ENCODE measurements at regions not wholly inside any gene's neighbourhood (a gene's known extent, or its start where the extent isn't known, plus 50 kb on each side); places are given as distances from the start of the nearest gene placed in this dataset.

DNA sequence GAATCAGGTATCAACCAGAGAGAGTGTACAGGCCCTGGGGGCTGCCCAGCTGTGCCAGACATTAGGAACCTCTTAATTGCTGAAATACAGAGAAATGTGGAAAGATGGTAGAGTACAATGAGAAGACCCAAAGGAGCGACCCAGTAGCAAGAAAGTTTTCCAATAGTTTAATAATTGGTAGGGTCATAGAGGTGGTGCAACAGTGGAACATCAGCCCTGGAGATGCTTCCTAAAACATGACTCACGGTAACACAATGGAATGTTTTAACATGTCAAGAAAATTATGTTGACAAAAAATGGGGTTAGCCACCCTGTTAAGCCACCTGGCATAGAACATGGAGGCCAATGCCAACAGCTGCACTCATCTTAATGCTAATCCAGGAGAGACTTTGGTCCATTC, 284.1 kb downstream of the ELAVL2 start:
- no peak overlapping the region for H3K4me3 ChIP-seq (ENCODE audit: low read length)
- H3K27me3 ChIP-seq (ENCODE audit: control insufficient read depth, insufficient read depth, low read length) = no peaks in the 10 kb centered on the region
- no peak overlapping the region for H3K9ac ChIP-seq (ENCODE audit: low read depth, low read length)
- peaks cover 6% of the 10 kb centered on the region for H3K4me1 ChIP-seq (ENCODE audit: control insufficient read depth, insufficient read depth, low read length)
- no peak overlapping the region for H3K4me2 ChIP-seq (ENCODE audit: low read length)
- no peaks in the 10 kb centered on the region for H3K9me3 ChIP-seq (replicated peaks; ENCODE audit: low read length)
- H3K36me3 ChIP-seq (ENCODE audit: insufficient read depth, low read length) = no peaks in the 10 kb centered on the region

DNA sequence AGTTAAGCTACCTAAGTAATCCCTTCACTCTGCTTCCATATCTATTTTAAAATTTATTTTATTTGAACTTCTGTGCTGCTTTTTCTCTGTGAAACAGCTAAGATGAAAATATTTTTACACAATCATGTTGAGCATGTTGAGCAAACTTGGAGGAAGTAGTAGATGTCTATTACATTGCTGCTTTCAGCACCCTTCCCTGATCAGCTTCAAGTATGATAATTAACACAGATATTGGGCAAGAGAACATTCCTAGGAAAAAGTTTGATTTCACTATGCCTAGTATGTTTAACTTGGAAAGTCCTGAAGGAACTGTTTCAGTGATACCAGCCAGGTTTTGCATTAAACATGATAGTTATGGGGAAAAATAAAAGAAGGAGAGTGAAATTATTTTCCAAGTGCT, 283.6 kb downstream of the ELAVL2 start:
- Histone ChIP-seq H3K27me3 (ENCODE audit: control insufficient read depth, insufficient read depth, low read length) (no peaks in the 10 kb centered on the region), H3K9me3 (replicated peaks; ENCODE audit: low read length) (no peaks in the 10 kb centered on the region), H3K4me3 (ENCODE audit: low read length) (no peak overlapping the region), H3K4me2 (ENCODE audit: low read length) (no peak overlapping the region), H3K9ac (ENCODE audit: low read depth, low read length) (no peak overlapping the region), H3K36me3 (ENCODE audit: insufficient read depth, low read length) (no peaks in the 10 kb centered on the region), H3K4me1 (ENCODE audit: control insufficient read depth, insufficient read depth, low read length) (peaks cover 6% of the 10 kb centered on the region)

DNA sequence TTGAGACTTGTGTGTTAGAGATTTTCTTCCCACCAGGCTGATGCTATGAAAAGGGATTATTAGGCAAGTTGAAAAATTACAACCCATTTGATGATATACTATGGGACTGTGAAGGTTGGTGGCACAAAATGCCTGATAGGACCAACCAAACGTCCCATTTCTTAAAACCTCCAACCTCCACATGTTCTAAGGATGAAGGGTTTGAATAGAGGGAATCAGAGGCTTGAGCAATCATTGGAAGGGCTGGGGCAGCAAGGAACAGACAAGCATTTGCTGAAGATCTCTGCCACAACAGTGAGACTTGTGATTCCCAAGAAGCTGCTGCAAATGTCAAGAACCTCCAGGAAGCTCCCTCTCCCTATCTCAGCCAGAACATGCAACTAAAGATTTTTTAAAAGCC, 283.1 kb downstream of the ELAVL2 start:
- Histone ChIP-seq H3K9me3 (replicated peaks; ENCODE audit: low read length) (no peaks in the 10 kb centered on the region), H3K9ac (ENCODE audit: low read depth, low read length) (no peak overlapping the region), H3K27me3 (ENCODE audit: control insufficient read depth, insufficient read depth, low read length) (no peaks in the 10 kb centered on the region), H3K4me1 (ENCODE audit: control insufficient read depth, insufficient read depth, low read length) (peaks cover 3% of the 10 kb centered on the region), H3K4me3 (ENCODE audit: low read length) (no peak overlapping the region), H3K4me2 (ENCODE audit: low read length) (no peak overlapping the region), H3K36me3 (ENCODE audit: insufficient read depth, low read length) (no peaks in the 10 kb centered on the region)

DNA sequence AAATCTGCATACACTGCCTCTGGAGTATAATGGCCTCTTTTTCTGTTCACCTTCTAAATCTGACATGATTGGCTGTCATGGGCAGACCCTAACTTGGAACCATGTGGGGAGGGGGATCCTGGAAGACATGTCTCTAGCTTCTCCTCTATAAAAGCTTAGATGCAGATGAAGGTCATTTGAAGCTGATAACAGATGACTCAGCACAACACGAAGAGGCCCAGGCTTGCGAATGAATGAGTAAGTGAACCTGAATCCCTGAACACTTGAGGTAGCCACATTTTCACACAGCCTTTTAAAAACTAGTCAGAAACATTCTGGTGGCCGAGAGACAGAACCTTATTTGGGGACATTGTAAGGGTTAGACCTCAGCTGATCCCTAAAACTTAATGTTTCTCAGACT, 282.6 kb downstream of the ELAVL2 start:
- Histone ChIP-seq H3K4me2 (ENCODE audit: low read length) (no peak overlapping the region), H3K9me3 (replicated peaks; ENCODE audit: low read length) (no peaks in the 10 kb centered on the region), H3K27me3 (ENCODE audit: control insufficient read depth, insufficient read depth, low read length) (no peaks in the 10 kb centered on the region), H3K4me1 (ENCODE audit: control insufficient read depth, insufficient read depth, low read length) (no peaks in the 10 kb centered on the region), H3K9ac (ENCODE audit: low read depth, low read length) (no peak overlapping the region), H3K36me3 (ENCODE audit: insufficient read depth, low read length) (no peaks in the 10 kb centered on the region), H3K4me3 (ENCODE audit: low read length) (no peak overlapping the region)

DNA sequence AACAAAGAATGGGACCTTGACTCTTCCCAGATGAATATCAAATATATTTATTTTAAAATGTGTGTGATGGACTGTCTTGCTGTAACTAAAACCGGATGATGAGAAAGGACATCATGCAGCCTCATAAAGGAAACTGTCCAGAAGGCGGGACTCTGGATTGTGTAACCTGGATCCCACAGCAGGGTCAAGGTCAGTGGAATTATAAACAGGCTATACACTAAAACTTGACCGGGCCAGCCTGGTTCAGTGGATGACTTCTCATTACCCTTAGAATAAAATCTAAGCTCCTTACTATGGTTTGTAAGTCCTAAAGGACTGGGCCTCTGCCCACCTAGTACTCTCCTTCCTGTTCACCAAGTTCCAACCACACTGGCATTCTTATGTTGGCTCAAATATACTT, 280.3 kb downstream of the ELAVL2 start:
- H3K9me3 ChIP-seq (replicated peaks; ENCODE audit: low read length) = no peaks in the 10 kb centered on the region
- H3K4me2 ChIP-seq (ENCODE audit: low read length) = no peak overlapping the region
- no peaks in the 10 kb centered on the region for H3K36me3 ChIP-seq (ENCODE audit: insufficient read depth, low read length)

DNA sequence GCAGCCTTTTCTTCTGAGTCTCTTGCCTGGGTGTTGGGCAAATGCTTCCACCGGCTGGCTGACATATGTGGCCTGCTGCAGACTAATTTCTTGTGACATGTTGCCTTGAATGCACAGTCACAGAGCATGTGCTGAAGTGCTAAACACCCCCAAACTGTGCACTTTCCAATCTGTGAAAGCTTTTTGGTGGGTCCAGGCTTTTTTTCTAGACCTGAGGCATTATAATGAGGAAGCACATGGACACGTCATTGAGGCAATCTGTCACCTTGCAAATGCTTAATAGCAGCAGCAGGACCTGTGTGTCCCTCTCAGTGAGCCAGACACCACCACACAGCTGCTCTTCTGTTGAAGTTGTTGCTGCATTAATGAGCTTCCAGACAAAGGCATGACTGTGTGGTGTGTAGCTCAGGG, 274.7 kb downstream of the ELAVL2 start:
- no peak overlapping the region for H3K4me2 ChIP-seq (ENCODE audit: low read length)
- H3K9ac ChIP-seq (ENCODE audit: low read depth, low read length) = no peak overlapping the region
- H3K4me3 ChIP-seq (ENCODE audit: low read length) = no peak overlapping the region
- H3K27me3 ChIP-seq (ENCODE audit: control insufficient read depth, insufficient read depth, low read length) = no peaks in the 10 kb centered on the region
- no peaks in the 10 kb centered on the region for H3K36me3 ChIP-seq (ENCODE audit: insufficient read depth, low read length)
- H3K9me3 ChIP-seq (replicated peaks; ENCODE audit: low read length) = no peaks in the 10 kb centered on the region
- no peaks in the 10 kb centered on the region for H3K4me1 ChIP-seq (ENCODE audit: control insufficient read depth, insufficient read depth, low read length)

More for the DNA sequence above, 280.3 kb downstream of the ELAVL2 start:
- no peaks in the 10 kb centered on the region for H3K4me1 ChIP-seq (ENCODE audit: control insufficient read depth, insufficient read depth, low read length)
- no peaks in the 10 kb centered on the region for H3K27me3 ChIP-seq (ENCODE audit: control insufficient read depth, insufficient read depth, low read length)
- H3K9ac ChIP-seq (ENCODE audit: low read depth, low read length) = no peak overlapping the region
- H3K4me3 ChIP-seq (ENCODE audit: low read length) = no peak overlapping the region

DNA sequence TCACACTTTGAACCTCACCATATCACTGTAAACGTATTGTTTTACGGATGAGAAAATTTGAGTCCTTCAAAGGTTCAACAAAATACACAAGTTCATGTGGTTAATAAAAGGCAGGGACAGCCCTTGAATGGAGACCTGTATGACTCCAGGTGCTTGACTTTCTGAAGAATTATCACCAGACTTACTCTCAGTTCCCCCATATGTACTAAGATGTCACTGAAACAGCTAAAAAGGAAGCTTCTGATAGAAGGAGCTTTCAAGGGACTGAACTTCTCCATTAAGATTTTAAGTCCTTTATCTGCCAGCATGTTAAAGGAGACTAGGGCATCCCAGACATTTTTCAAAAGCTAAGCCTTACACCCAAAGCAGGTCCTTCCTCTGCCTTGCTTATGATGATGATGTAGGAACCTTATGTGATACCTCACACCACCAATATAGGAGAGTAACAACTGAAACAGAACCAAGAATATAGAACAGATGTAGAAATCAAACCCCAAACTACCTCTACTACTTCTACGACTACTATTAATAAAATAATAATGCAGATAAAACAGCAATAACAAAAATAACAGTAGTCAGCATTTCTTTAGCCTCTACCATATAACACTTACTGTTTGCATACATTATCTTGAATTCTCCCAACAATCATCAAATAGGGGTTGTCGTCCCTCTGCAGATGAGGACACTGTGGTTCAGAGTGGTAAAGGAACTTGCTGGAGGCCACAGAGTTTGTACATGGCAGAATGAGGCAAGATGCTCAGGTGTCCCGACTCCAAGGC, 273.9 kb downstream of the ELAVL2 start:
- Histone ChIP-seq H3K4me3 (ENCODE audit: low read length) (no peak overlapping the region), H3K4me1 (ENCODE audit: control insufficient read depth, insufficient read depth, low read length) (no peaks in the 10 kb centered on the region), H3K9ac (ENCODE audit: low read depth, low read length) (no peak overlapping the region), H3K4me2 (ENCODE audit: low read length) (no peak overlapping the region), H3K9me3 (replicated peaks; ENCODE audit: low read length) (no peaks in the 10 kb centered on the region), H3K36me3 (ENCODE audit: insufficient read depth, low read length) (no peaks in the 10 kb centered on the region), H3K27me3 (ENCODE audit: control insufficient read depth, insufficient read depth, low read length) (no peaks in the 10 kb centered on the region)

DNA sequence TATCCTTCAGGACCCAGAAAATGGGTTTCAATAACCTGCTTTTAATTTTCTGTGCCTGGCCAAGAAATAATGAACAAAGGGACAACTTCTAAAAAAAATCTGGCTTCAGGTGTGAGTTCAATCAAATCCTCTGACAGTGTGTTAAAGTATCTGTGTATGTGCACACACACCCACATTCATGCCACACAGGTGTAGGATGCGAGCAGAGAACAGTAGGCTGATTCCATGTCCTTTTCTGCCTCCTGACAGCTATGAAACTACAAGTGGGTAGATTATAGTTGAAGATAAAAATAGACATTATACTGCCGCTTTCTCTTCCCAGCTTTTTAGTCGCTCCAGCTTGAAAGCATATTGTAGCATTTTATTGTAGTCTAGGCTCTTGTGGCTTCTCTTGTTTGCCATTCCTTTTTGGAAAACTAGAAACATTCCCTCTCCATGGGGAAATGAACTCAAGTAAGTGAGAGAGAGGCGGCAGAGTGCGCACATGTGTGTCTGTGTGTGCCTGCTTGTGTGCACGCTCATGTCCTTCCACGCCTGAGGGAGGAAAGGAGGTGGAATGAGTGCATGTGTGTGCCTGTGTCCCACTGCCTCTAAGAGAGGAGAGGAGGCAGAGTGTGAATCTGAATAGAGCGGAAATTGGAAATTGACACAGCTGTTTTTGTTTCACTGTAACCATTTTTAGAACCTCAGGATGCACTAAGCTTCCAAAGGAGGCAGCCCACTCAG, 273.0 kb downstream of the ELAVL2 start:
- no peaks in the 10 kb centered on the region for H3K36me3 ChIP-seq (ENCODE audit: insufficient read depth, low read length)
- H3K4me1 ChIP-seq (ENCODE audit: control insufficient read depth, insufficient read depth, low read length) = peaks cover 2% of the 10 kb centered on the region
- no peak overlapping the region for H3K4me2 ChIP-seq (ENCODE audit: low read length)
- no peak overlapping the region for H3K9ac ChIP-seq (ENCODE audit: low read depth, low read length)
- no peaks in the 10 kb centered on the region for H3K9me3 ChIP-seq (replicated peaks; ENCODE audit: low read length)
- no peak overlapping the region for H3K4me3 ChIP-seq (ENCODE audit: low read length)
- H3K27me3 ChIP-seq (ENCODE audit: control insufficient read depth, insufficient read depth, low read length) = no peaks in the 10 kb centered on the region

DNA sequence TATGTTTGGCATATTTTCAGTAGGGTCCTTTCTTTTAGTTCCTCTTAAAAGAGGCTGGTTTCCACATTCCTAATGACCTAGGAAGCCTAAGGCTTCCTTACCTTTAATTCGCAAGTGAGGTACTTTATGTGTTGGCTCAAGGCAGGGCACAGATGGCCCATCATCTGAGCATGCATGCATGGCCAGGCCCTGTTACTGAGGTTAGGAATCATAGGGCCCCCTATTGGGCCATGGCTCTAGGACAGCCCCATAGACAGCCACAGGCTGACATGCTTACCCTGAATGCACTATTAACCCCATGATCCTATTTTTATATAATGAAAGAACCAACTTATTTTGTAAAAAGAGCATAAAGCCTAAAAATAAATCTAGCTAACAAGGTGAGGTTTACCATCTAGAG, 271.4 kb downstream of the ELAVL2 start:
- H3K4me1 ChIP-seq (ENCODE audit: control insufficient read depth, insufficient read depth, low read length) = peaks cover 3% of the 10 kb centered on the region
- H3K36me3 ChIP-seq (ENCODE audit: insufficient read depth, low read length) = no peaks in the 10 kb centered on the region
- H3K4me2 ChIP-seq (ENCODE audit: low read length) = no peak overlapping the region
- no peaks in the 10 kb centered on the region for H3K27me3 ChIP-seq (ENCODE audit: control insufficient read depth, insufficient read depth, low read length)
- H3K9ac ChIP-seq (ENCODE audit: low read depth, low read length) = no peak overlapping the region
- no peaks in the 10 kb centered on the region for H3K9me3 ChIP-seq (replicated peaks; ENCODE audit: low read length)
- no peak overlapping the region for H3K4me3 ChIP-seq (ENCODE audit: low read length)

DNA sequence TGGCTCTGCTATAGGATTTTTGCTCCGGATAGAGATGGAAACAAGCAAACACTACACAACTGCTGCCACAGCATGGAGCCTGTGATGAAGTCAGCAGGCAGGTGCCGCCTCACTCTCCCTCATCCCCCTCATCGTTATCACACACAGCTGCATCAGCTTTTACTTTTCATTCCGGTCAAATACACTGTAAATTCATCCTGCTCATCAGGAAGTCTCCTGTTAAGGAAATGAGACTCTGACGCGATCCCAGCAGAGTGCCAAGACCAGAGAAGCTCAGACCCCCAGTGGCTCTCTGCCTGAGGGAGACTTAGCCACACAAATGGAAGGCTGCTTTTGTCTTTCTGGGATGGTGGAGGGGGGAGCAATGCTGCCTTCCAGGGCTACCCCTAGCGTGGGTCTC, 270.2 kb downstream of the ELAVL2 start:
- no peaks in the 10 kb centered on the region for H3K36me3 ChIP-seq (ENCODE audit: insufficient read depth, low read length)
- H3K9me3 ChIP-seq (replicated peaks; ENCODE audit: low read length) = no peaks in the 10 kb centered on the region
- no peak overlapping the region for H3K4me2 ChIP-seq (ENCODE audit: low read length)
- no peaks in the 10 kb centered on the region for H3K27me3 ChIP-seq (ENCODE audit: control insufficient read depth, insufficient read depth, low read length)
- no peak overlapping the region for H3K9ac ChIP-seq (ENCODE audit: low read depth, low read length)
- H3K4me3 ChIP-seq (ENCODE audit: low read length) = no peak overlapping the region
- H3K4me1 ChIP-seq (ENCODE audit: control insufficient read depth, insufficient read depth, low read length) = peaks cover 3% of the 10 kb centered on the region

DNA sequence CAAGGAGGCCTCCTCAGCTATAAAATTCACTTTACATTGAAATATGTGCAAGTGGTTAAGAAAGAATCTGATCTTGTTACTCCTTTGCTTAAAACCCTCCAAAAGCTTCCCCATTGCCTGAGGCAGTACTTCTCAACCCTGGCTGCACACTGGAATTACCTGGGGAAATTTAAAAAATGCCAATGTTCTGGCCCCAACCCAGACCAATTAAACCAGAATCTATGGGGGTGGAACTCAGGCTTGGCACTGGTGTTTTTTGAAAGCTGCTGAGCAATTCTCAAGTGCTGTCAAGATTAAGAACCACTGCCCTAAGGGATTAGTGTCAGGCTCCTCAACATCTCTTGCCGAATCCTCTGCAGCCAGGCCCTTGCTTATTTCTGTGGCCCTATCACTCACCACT, 269.6 kb downstream of the ELAVL2 start:
- no peaks in the 10 kb centered on the region for H3K9me3 ChIP-seq (replicated peaks; ENCODE audit: low read length)

DNA sequence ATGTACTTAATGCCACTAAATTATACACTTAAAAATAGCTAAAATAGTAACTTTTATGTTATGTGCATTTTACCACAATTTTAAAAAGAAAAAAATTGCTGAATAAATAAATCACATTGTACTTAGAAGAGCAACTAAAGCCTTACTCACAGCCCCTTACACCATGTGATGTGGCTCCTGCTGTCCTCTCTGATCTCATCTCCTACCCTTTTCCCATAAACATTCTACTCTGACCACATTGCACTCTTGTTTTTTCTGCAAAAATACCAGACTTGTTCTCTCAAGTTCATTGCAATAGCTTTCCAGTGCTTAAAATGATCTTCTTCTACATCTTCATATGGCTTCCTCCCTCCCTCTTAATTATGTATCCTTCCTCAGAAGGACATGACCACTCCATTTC, 268.4 kb downstream of the ELAVL2 start:
- Histone ChIP-seq H3K4me3 (ENCODE audit: low read length) (no peak overlapping the region), H3K27me3 (ENCODE audit: control insufficient read depth, insufficient read depth, low read length) (no peaks in the 10 kb centered on the region), H3K9ac (ENCODE audit: low read depth, low read length) (no peak overlapping the region), H3K9me3 (replicated peaks; ENCODE audit: low read length) (no peaks in the 10 kb centered on the region), H3K4me2 (ENCODE audit: low read length) (no peak overlapping the region), H3K4me1 (ENCODE audit: control insufficient read depth, insufficient read depth, low read length) (peaks cover 3% of the 10 kb centered on the region), H3K36me3 (ENCODE audit: insufficient read depth, low read length) (no peaks in the 10 kb centered on the region)

More for the DNA sequence above, 269.6 kb downstream of the ELAVL2 start:
- no peaks in the 10 kb centered on the region for H3K27me3 ChIP-seq (ENCODE audit: control insufficient read depth, insufficient read depth, low read length)
- H3K9ac ChIP-seq (ENCODE audit: low read depth, low read length) = no peak overlapping the region
- H3K4me1 ChIP-seq (ENCODE audit: control insufficient read depth, insufficient read depth, low read length) = peaks cover 3% of the 10 kb centered on the region
- no peaks in the 10 kb centered on the region for H3K36me3 ChIP-seq (ENCODE audit: insufficient read depth, low read length)
- H3K4me2 ChIP-seq (ENCODE audit: low read length) = no peak overlapping the region
- no peak overlapping the region for H3K4me3 ChIP-seq (ENCODE audit: low read length)
